HPDE6-E6E7 (cell line): ENCODE measurements at regions not wholly inside any gene's neighbourhood (a gene's known extent, or its start where the extent isn't known, plus 50 kb on each side); places are given as distances from the start of the nearest gene placed in this dataset.
"Not testable (repeated sequence)": the region's sequence is repeated elsewhere in the genome, so short reads cannot be mapped to it uniquely, and the experiment has no call there.

Experiments used
- DNase-seq: peaks from one replicate; pipeline ENCODE4 v3.0.0; 2011; ENCODE audit warnings: missing footprints; ENCODE audit errors: extremely low spot score

DNA sequence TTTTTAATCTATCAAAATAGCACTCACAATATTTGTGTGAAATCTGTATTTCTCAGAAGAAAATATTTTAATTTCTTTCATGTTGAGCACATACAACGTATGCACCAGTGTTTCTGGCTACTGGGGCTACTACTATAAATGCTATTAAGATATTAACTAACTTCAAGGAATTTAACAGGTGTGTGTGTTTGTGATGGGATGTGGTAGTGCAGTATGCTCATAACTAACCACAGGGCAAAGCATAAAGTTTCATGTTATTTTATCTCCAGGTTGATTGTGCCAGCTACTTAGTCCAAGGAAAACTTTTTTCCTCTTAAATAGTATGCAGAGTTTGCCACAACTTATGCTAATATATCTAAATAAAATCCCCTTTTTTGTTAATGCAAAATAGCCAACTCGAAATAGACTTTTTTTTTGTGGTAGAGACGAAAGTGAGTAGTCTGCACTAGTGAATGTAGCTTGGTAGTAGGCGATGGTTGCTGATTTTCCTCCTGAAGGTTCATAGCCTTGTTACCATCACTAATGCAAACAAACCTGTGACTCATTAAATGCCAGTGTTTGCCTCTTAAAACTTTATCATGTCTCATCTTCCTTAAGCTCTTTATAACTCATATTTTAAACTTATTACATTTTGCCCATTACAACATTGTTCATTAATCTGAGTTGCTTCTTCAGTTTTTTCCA is 565.5 kb upstream of the ANO3 start:
- DNase-seq, result peak; percentile 1

- DNase-seq, result peak; percentile 26
These were observed 562.6 kb upstream of the ANO3 start for GRCh38 chr11:25769287-25769686.

GRCh38 chr11:25771605-25772004 is 560.3 kb upstream of the ANO3 start:
- DNase-seq, result no peak

DNA sequence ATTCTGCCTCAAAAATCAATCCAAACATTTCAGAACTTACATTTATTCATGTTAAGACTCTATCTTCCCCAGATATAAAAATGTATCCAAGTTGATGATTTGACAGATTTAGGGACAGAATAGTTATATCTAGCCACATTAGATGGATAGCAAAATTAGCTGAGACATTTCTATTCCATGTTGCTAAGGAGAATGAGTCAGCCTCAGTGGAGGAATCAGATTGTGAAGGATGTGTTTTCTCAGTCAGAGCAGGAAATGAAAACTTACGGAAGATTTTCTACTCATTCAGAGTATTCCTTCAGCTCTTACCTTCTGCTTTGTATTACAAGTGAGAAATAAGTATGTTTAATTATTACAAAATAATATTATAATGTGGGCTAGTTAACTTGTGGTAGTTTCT is 556.3 kb upstream of the ANO3 start:
- DNase-seq, result no peak

DNA sequence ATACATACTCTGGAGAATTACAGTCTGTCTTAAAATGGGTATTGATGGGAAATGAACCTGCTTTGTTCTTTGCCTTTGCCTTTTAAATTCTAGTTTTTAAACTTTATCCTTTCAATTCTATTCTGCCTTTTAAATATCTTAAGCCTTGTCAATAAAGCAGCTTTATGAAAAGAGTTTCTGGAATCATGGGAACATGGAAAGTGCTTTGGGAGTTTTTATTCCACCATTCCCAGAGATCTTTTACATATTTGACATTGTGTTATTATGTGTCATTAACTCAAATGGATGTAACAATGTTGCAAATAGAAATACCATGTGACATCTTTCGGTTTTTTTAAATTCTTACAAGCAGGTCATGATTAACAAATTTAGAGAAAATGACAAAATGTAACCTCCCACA is 555.7 kb upstream of the ANO3 start:
- DNase-seq, result no peak

GRCh38 chr11:25777343-25777742 is 554.6 kb upstream of the ANO3 start:
- DNase-seq, result no peak

- no peak for DNase-seq
These were observed 552.9 kb upstream of the ANO3 start for GRCh38 chr11:25779033-25779432.

GRCh38 chr11:25787416-25787815 is 544.5 kb upstream of the ANO3 start:
- DNase-seq, result no peak

DNA sequence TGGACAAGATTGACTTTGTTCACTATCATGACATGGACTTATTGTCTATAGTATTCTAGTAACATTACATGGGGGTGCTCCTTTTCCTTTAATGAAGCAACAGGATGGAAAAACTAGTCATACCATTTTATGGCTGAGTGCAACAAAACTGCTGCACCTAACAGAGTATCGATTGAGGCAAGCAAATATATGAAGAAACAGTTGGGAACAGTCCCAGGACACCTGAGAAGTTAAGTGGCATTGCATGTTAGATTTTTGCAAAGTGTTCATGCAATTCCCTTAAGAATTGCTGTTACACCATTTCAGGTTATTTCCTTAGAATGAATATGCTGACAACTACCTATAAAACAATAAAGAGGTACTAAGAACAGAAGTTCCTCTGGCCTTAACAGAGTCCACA is 541.5 kb upstream of the ANO3 start:
- DNase-seq, result no peak

DNA sequence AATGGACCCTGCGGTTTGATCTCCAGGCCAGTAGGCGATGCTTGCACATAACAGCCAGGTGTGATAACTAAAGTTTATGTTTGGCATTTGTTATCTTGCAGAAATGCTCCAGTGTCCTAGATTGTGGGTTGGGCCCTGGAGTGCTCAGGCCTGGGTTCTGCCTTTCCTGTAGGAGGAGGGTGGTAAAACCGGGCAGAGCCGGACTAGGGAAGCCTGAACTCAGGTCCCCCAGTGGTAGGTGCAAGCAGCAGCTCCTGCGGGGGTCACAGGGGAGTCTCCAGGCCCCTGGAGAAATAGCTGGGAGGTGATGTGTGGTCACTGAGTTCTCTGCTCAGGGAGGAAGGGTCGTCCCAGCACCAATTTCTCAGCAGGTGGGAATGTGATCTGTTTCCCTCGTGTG is 538.3 kb upstream of the ANO3 start:
- DNase-seq, result no peak

GRCh38 chr11:25794804-25795203 is 537.1 kb upstream of the ANO3 start:
- DNase-seq, result no peak

GRCh38 chr11:25816411-25816810 is 515.5 kb upstream of the ANO3 start:
- DNase-seq, result no peak

DNA sequence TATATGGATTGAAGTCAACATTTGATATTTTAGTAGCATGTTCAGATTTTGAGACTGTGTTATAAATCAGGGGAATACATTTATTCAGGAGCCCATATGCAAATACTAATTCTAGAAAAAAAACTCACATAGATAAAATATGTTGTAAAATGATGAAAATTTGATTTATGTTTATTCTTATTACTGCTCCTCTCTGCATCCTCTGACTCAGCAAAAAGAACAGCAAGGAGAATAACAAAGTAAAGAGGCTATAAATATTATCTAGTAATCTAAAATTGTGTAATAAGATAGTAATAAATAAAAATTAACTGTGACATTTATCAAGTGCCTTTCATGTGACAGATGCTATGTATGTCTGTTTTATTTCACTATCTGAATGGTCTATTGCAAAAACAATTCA is 507.2 kb upstream of the ANO3 start:
- DNase-seq, result no peak

GRCh38 chr11:25831485-25831884 is 500.4 kb upstream of the ANO3 start:
- DNase-seq, result not testable (repeated sequence)

GRCh38 chr11:25838918-25839625 is 492.9 kb upstream of the ANO3 start:
- DNase-seq, result no peak

GRCh38 chr11:25844811-25845210 is 487.1 kb upstream of the ANO3 start:
- DNase-seq, result no peak

- no peak for DNase-seq
These were observed 476.0 kb upstream of the ANO3 start for GRCh38 chr11:25855916-25856315.

- DNase-seq, result no peak
These were observed 472.2 kb upstream of the ANO3 start for GRCh38 chr11:25859776-25860175.

DNA sequence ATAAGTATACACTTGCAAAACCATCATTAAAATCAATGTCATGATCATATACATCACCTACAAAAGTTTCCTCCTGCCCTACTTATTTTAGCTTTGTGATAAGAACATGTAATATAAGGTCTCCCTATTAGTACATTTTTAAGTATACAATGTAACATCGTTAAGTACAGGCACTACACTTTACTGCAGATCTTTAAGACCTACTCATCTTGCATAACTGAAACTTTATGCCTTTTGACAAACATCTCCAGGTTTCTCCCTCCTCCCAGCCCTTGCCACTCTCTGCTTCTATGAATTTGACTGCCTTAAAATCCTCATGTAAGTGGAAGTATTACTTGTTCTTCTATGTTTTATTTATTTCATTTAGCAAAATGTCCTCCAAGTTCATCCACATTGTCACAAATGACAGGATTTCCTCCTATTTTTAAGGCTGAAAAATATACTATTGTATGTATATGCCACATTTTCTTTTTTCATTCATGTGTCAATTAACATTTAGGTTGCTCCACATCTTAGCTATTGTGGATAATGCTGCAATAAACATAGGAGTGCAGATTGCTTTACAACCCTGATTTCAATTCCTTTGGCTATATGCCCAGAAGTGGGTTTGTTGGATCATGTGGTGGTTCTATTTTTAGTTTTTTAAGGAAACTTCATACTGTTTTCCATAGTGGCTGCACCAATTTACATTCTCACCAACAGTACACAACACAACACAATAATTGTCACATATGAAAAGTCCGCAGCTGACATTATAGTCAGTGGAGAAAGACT is 471.1 kb upstream of the ANO3 start:
- DNase-seq, result no peak

DNA sequence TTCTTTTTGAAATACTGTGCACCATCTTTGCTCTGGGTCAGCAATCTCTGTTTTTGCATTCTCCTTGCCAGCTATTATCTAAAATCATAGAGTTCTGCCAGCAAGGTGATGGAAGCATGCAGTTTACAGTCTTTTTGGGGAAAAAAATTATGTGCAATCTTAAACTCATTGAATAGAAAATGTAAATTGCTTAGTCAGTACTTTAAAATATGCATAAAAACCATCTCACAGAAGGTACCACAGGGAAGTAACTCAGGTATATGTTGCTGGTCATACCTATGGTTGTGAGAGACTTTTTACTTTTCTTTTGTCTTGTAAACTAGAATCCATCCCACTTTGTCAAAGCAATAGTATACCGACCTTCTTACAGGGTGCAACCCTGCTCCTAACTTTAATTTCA is 469.8 kb upstream of the ANO3 start:
- DNase-seq, result no peak

DNA sequence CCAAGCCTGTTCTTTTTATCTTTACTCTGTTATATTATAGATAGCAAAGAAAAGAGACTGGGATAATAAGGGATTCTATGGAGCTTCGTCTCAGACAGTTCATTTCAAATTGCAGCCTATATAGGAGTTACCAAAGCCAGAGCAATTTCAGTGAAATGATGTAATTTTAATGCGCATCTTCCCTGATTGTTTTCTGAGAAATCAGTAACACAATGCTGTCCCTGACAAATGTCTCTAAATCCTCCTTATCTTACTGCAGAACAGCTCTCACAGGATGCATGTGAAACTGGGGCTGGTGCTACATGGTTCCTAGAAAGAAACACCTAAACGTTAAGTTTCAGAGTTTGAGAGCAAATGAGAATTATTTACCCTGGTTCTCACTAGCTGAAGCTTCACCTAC is 467.9 kb upstream of the ANO3 start:
- DNase-seq, result no peak

GRCh38 chr11:25876456-25876965 is 455.4 kb upstream of the ANO3 start:
- no peak for DNase-seq

- no peak for DNase-seq
These were observed 445.9 kb upstream of the ANO3 start for GRCh38 chr11:25886036-25886435.
